Stimulated activated naive B cell treated with anti-CD40 and anti-IgM and Interleukin-4, amounts not matched to agents 10 μg/mL and 1 μg/mL and 100 μg/mL, for 72 hours (primary cell): ENCODE measurements at regions not wholly inside any gene's neighbourhood (a gene's known extent, or its start where the extent isn't known, plus 50 kb on each side); places are given as distances from the start of the nearest gene placed in this dataset.
"Not testable (repeated sequence)": the region's sequence is repeated elsewhere in the genome, so short reads cannot be mapped to it uniquely, and the experiment has no call there.

ENCODE experiments used
- ATAC-seq, 2 donors: fragments of 150-1000 bp; cut with Tn5 transposase; replicated peaks; 2 replicates each; pipeline ENCODE4 v1.10.0; 2021; ENCODE audit warnings: moderate library complexity in 1 of 2
- DNase-seq: peaks from one replicate; pipeline ENCODE4 v3.0.0; 2021
- H3K27ac Mint-ChIP-seq: one replicate; pipeline ENCODE4 v1.8.0; 2022; ENCODE audit warnings: mild to moderate bottlenecking, mixed read lengths
- H3K27me3 Mint-ChIP-seq, 2 donors: one replicate each; pipeline ENCODE4 v1.8.0; 2022; ENCODE audit warnings: mixed read lengths in 2 of 2
- H3K36me3 Mint-ChIP-seq, 2 donors: one replicate each; pipeline ENCODE4 v1.8.0; 2022; ENCODE audit warnings: mixed read lengths in 2 of 2, mild to moderate bottlenecking in 1 of 2
- H3K4me1 Mint-ChIP-seq, 2 donors: one replicate each; pipeline ENCODE4 v1.8.0; 2022; ENCODE audit warnings: mixed read lengths in 2 of 2, mild to moderate bottlenecking in 1 of 2
- H3K4me3 Mint-ChIP-seq, 2 donors: one replicate each; pipeline ENCODE4 v1.8.0; 2022; ENCODE audit warnings: mild to moderate bottlenecking in 2 of 2, mixed read lengths in 2 of 2, moderate library complexity in 1 of 2
- H3K9me3 Mint-ChIP-seq, 2 donors: one replicate each; pipeline ENCODE4 v1.8.0; 2022; ENCODE audit warnings: mixed read lengths in 2 of 2, mild to moderate bottlenecking in 1 of 2

- Mint-ChIP-seq H3K4me3 (no peak overlapping the region), H3K9me3 (peaks cover 6 to 19% of the 10 kb centered on the region in 2 donors)
These were observed 64.0 kb downstream of the GPRASP3 start for GRCh38 chrX:102784550-102784949.

GRCh38 chrX:102787283-102787682 lies 66.7 kb downstream of the GPRASP3 start:
- Mint-ChIP-seq H3K36me3 (peaks cover 18 to 27% of the 10 kb centered on the region in 2 donors), H3K27me3 (no peaks in the 10 kb centered on the region), H3K9me3 (peaks cover 5 to 19% of the 10 kb centered on the region in 2 donors), H3K4me1 (no peaks in the 10 kb centered on the region), H3K4me3 (no peak overlapping the region), H3K27ac (no peak overlapping the region)
- no peak for DNase-seq
- ATAC-seq = no peak

More at GRCh38 chrX:102784550-102784949, 64.0 kb downstream of the GPRASP3 start:
- no peak overlapping the region for H3K27ac Mint-ChIP-seq
- H3K36me3 Mint-ChIP-seq = peaks cover 15 to 30% of the 10 kb centered on the region in 2 donors
- no peak for ATAC-seq
- peaks cover 0 to 3% of the 10 kb centered on the region in 2 donors for H3K4me1 Mint-ChIP-seq
- no peaks in the 10 kb centered on the region for H3K27me3 Mint-ChIP-seq
- no peak for DNase-seq

GRCh38 chrX:102808336-102808735 lies 87.8 kb downstream of the GPRASP3 start:
- Mint-ChIP-seq H3K27me3 (no peaks in the 10 kb centered on the region), H3K4me3 (no peak overlapping the region), H3K4me1 (no peaks in the 10 kb centered on the region), H3K9me3 (no peaks in the 10 kb centered on the region), H3K36me3 (peaks cover 2 to 3% of the 10 kb centered on the region in 2 donors), H3K27ac (no peak overlapping the region)
- DNase-seq = no peak
- ATAC-seq = no peak

GRCh38 chrX:102818269-102818668 lies 97.7 kb downstream of the GPRASP3 start:
- not testable (repeated sequence) for H3K4me1 Mint-ChIP-seq, ATAC-seq, H3K4me3 Mint-ChIP-seq, DNase-seq, H3K27me3 Mint-ChIP-seq, H3K27ac Mint-ChIP-seq
- Mint-ChIP-seq H3K36me3 (peaks cover 22 to 31% of the 10 kb centered on the region in 2 donors), H3K9me3 (peaks cover 3 to 25% of the 10 kb centered on the region in 2 donors)

GRCh38 chrX:102832661-102833060 lies 104.4 kb upstream of the RAB40AL start:
- Mint-ChIP-seq H3K27ac (no peak overlapping the region), H3K4me1 (no peaks in the 10 kb centered on the region), H3K36me3 (peaks cover 5 to 9% of the 10 kb centered on the region in 2 donors), H3K4me3 (no peak overlapping the region), H3K9me3 (no peaks in the 10 kb centered on the region), H3K27me3 (no peaks in the 10 kb centered on the region)
- ATAC-seq (no peak), DNase-seq (no peak)

GRCh38 chrX:102833136-102833535 lies 103.9 kb upstream of the RAB40AL start:
- Mint-ChIP-seq H3K4me3 (no peak overlapping the region), H3K27ac (no peak overlapping the region), H3K4me1 (no peaks in the 10 kb centered on the region), H3K27me3 (no peaks in the 10 kb centered on the region), H3K36me3 (peaks cover 5 to 9% of the 10 kb centered on the region in 2 donors), H3K9me3 (no peaks in the 10 kb centered on the region)
- DNase-seq (no peak), ATAC-seq (no peak)

GRCh38 chrX:102835504-102836146 lies 101.4 kb upstream of the RAB40AL start:
- no peaks in the 10 kb centered on the region for H3K27me3 Mint-ChIP-seq
- H3K27ac Mint-ChIP-seq = no peak overlapping the region
- ATAC-seq = no peak
- DNase-seq = no peak
- no peak overlapping the region for H3K4me3 Mint-ChIP-seq
- no peaks in the 10 kb centered on the region for H3K4me1 Mint-ChIP-seq
- H3K9me3 Mint-ChIP-seq = no peaks in the 10 kb centered on the region
- peaks cover 6 to 8% of the 10 kb centered on the region in 2 donors for H3K36me3 Mint-ChIP-seq

GRCh38 chrX:102837847-102838246 lies 99.2 kb upstream of the RAB40AL start:
- DNase-seq (no peak), ATAC-seq (no peak)
- H3K27ac Mint-ChIP-seq = no peak overlapping the region
- no peaks in the 10 kb centered on the region for H3K9me3 Mint-ChIP-seq
- no peak overlapping the region for H3K4me3 Mint-ChIP-seq
- H3K27me3 Mint-ChIP-seq = no peaks in the 10 kb centered on the region
- H3K4me1 Mint-ChIP-seq = no peaks in the 10 kb centered on the region
- peaks cover 0 to 3% of the 10 kb centered on the region in 2 donors for H3K36me3 Mint-ChIP-seq

GRCh38 chrX:102840871-102841705 lies 96.0 kb upstream of the RAB40AL start:
- H3K4me1 Mint-ChIP-seq = no peaks in the 10 kb centered on the region
- H3K9me3 Mint-ChIP-seq = no peaks in the 10 kb centered on the region
- H3K27ac Mint-ChIP-seq = no peak overlapping the region
- H3K36me3 Mint-ChIP-seq = peaks cover 0 to 3% of the 10 kb centered on the region in 2 donors
- H3K27me3 Mint-ChIP-seq = no peaks in the 10 kb centered on the region
- DNase-seq = no peak
- no peak overlapping the region for H3K4me3 Mint-ChIP-seq
- no peak for ATAC-seq

GRCh38 chrX:102841706-102842003 lies 95.4 kb upstream of the RAB40AL start:
- Mint-ChIP-seq H3K27ac (no peak overlapping the region), H3K4me3 (no peak overlapping the region), H3K9me3 (no peaks in the 10 kb centered on the region), H3K4me1 (no peaks in the 10 kb centered on the region), H3K36me3 (peaks cover 0 to 3% of the 10 kb centered on the region in 2 donors), H3K27me3 (no peaks in the 10 kb centered on the region)
- no peak for DNase-seq
- ATAC-seq = no peak

GRCh38 chrX:102845020-102845419 lies 92.1 kb upstream of the RAB40AL start:
- DNase-seq (no peak), ATAC-seq (no peak)
- no peaks in the 10 kb centered on the region for H3K4me1 Mint-ChIP-seq
- H3K27me3 Mint-ChIP-seq = no peaks in the 10 kb centered on the region
- no peak overlapping the region for H3K4me3 Mint-ChIP-seq
- no peak overlapping the region for H3K27ac Mint-ChIP-seq
- no peaks in the 10 kb centered on the region for H3K9me3 Mint-ChIP-seq
- H3K36me3 Mint-ChIP-seq = peaks cover 0 to 4% of the 10 kb centered on the region in 2 donors

GRCh38 chrX:102846544-102847236 lies 90.4 kb upstream of the RAB40AL start:
- H3K4me1 Mint-ChIP-seq = no peaks in the 10 kb centered on the region
- ATAC-seq (no peak), DNase-seq (no peak)
- H3K36me3 Mint-ChIP-seq = peaks cover 0 to 4% of the 10 kb centered on the region in 2 donors
- no peaks in the 10 kb centered on the region for H3K27me3 Mint-ChIP-seq
- no peak overlapping the region for H3K4me3 Mint-ChIP-seq
- H3K9me3 Mint-ChIP-seq = no peaks in the 10 kb centered on the region
- no peak overlapping the region for H3K27ac Mint-ChIP-seq

GRCh38 chrX:102847362-102847761 lies 89.7 kb upstream of the RAB40AL start:
- H3K4me3 Mint-ChIP-seq = no peak overlapping the region
- H3K27ac Mint-ChIP-seq = no peak overlapping the region
- H3K27me3 Mint-ChIP-seq = no peaks in the 10 kb centered on the region
- DNase-seq (no peak), ATAC-seq (no peak)
- H3K9me3 Mint-ChIP-seq = no peaks in the 10 kb centered on the region
- H3K4me1 Mint-ChIP-seq = no peaks in the 10 kb centered on the region
- peaks cover 0 to 4% of the 10 kb centered on the region in 2 donors for H3K36me3 Mint-ChIP-seq

GRCh38 chrX:102849396-102849795 lies 87.7 kb upstream of the RAB40AL start:
- DNase-seq (no peak), ATAC-seq (no peak)
- Mint-ChIP-seq H3K27ac (no peak overlapping the region), H3K9me3 (no peaks in the 10 kb centered on the region), H3K36me3 (peaks cover 8 to 11% of the 10 kb centered on the region in 2 donors), H3K4me1 (no peaks in the 10 kb centered on the region), H3K4me3 (no peak overlapping the region), H3K27me3 (no peaks in the 10 kb centered on the region)
